Smooth muscle cell (in vitro differentiated cells): ENCODE measurements at regions not wholly inside any gene's neighbourhood (a gene's known extent, or its start where the extent isn't known, plus 50 kb on each side); places are given as distances from the start of the nearest gene placed in this dataset.
"Not testable (repeated sequence)": the region's sequence is repeated elsewhere in the genome, so short reads cannot be mapped to it uniquely, and the experiment has no call there.

Source experiments
- DNase-seq: peaks from one replicate; lab custom pipeline; 2025; ENCODE audit not compliant: unreplicated experiment; lab: John Stamatoyannopoulos, UW
- H2AFZ ChIP-seq: fragments of 200-600 bp; sonication (generic); 2 replicates; pipeline ENCODE4 v1.6.0; 2016; ENCODE audit warnings: antibody characterized with exemption, low read depth, mild to moderate bottlenecking
- H3F3A ChIP-seq: fragments of 200-600 bp; sonication (generic); 2 replicates; pipeline ENCODE4 v1.6.0; 2017; ENCODE audit warnings: antibody characterized with exemption, low read depth
- H3K27ac ChIP-seq: fragments of 200-600 bp; sonication (generic); 2 replicates; pipeline ENCODE4 v1.5.1; 2016; ENCODE audit warnings: low read depth, mild to moderate bottlenecking
- H3K27me3 ChIP-seq: fragments of 200-600 bp; sonication (generic); 2 replicates; pipeline ENCODE4 v1.6.1; 2016; ENCODE audit warnings: low read depth, mild to moderate bottlenecking
- H3K36me3 ChIP-seq: fragments of 200-600 bp; sonication (generic); 2 replicates; pipeline ENCODE4 v1.5.1; 2016; ENCODE audit warnings: low read depth
- H3K4me1 ChIP-seq: fragments of 200-600 bp; sonication (generic); 2 replicates; pipeline ENCODE4 v1.5.1; 2016; ENCODE audit warnings: low read depth
- H3K4me2 ChIP-seq: fragments of 200-600 bp; sonication (generic); 2 replicates; pipeline ENCODE4 v1.6.0; 2016; ENCODE audit warnings: mild to moderate bottlenecking
- H3K4me3 ChIP-seq: fragments of 200-600 bp; sonication (generic); 2 replicates; pipeline ENCODE4 v1.5.1; 2016; ENCODE audit warnings: mild to moderate bottlenecking
- H3K79me2 ChIP-seq: fragments of 200-600 bp; sonication (generic); 2 replicates; pipeline ENCODE4 v1.6.0; 2016; ENCODE audit warnings: low read depth, mild to moderate bottlenecking
- H3K9ac ChIP-seq: fragments of 200-600 bp; sonication (generic); 2 replicates; pipeline ENCODE4 v1.6.0; 2016; ENCODE audit warnings: low read depth
- H3K9me3 ChIP-seq: fragments of 200-600 bp; sonication (generic); replicated peaks from 2 replicates; pipeline ENCODE4 v1.5.1; 2016; ENCODE audit warnings: low read depth
- H4K20me1 ChIP-seq: fragments of 200-600 bp; sonication (generic); 2 replicates; pipeline ENCODE4 v1.6.0; 2016; ENCODE audit warnings: low read depth
- CTCF ChIP-seq: fragments of 200-600 bp; sonication (generic); IDR thresholded peaks from 2 replicates; pipeline ENCODE4 v1.5.1; 2017; ENCODE audit warnings: borderline replicate concordance, mild to moderate bottlenecking, antibody characterized with exemption; ENCODE audit not compliant: insufficient read depth, poor library complexity, severe bottlenecking
- WGBS: methylation state at CpG from one replicate; pipeline ENCODE4 v1.1.7; 2016; ENCODE audit warnings: low lambda C conversion rate; 5-methylcytosine and 5-hydroxymethylcytosine counted together

GRCh38 chrX:111035991-111036390 is 60.0 kb upstream of the PAK3 start:
- no peaks in the 10 kb centered on the region for H4K20me1 ChIP-seq
- no peaks in the 10 kb centered on the region for H3K27me3 ChIP-seq
- 63% methylated on average over 2 of the region's 2 CpGs for WGBS
- no peak overlapping the region for H2AFZ ChIP-seq
- no peaks in the 10 kb centered on the region for H3K4me1 ChIP-seq
- H3K79me2 ChIP-seq = no peaks in the 10 kb centered on the region
- H3K9me3 ChIP-seq = no peaks in the 10 kb centered on the region
- no peaks in the 10 kb centered on the region for H3F3A ChIP-seq
- H3K4me2 ChIP-seq = no peak overlapping the region
- TF ChIP-seq CTCF = no peak
- H3K36me3 ChIP-seq = no peaks in the 10 kb centered on the region
- no peak overlapping the region for H3K4me3 ChIP-seq
- no peak for DNase-seq
- no peak overlapping the region for H3K27ac ChIP-seq
- H3K9ac ChIP-seq = no peak overlapping the region

- Histone ChIP-seq H2AFZ (no peak overlapping the region), H3K9ac (no peak overlapping the region), H3K79me2 (no peaks in the 10 kb centered on the region), H3F3A (no peaks in the 10 kb centered on the region), H3K27me3 (no peaks in the 10 kb centered on the region), H3K4me1 (no peaks in the 10 kb centered on the region), H3K9me3 (no peaks in the 10 kb centered on the region), H4K20me1 (no peaks in the 10 kb centered on the region), H3K27ac (no peak overlapping the region), H3K4me2 (no peak overlapping the region), H3K4me3 (no peak overlapping the region), H3K36me3 (no peaks in the 10 kb centered on the region)
- TF ChIP-seq CTCF = no peak
- WGBS = 92% methylated on average over 2 of the region's 2 CpGs
- DNase-seq = no peak
Observed at GRCh38 chrX:111035256-111035655, 60.7 kb upstream of the PAK3 start.

- 60% methylated on average over 1 of the region's 1 CpG for WGBS
- H3F3A ChIP-seq, H3K9me3 ChIP-seq, H3K4me1 ChIP-seq, H3K4me2 ChIP-seq, H3K79me2 ChIP-seq, H3K4me3 ChIP-seq, H3K27me3 ChIP-seq, H3K9ac ChIP-seq, DNase-seq, H3K27ac ChIP-seq, H2AFZ ChIP-seq, H3K36me3 ChIP-seq, H4K20me1 ChIP-seq: not testable (repeated sequence)
Observed at GRCh38 chrX:111022998-111023397, 73.0 kb upstream of the PAK3 start.

- Histone ChIP-seq H3K4me3 (no peak overlapping the region), H3F3A (no peaks in the 10 kb centered on the region), H3K9me3 (no peaks in the 10 kb centered on the region), H3K27ac (no peak overlapping the region), H3K4me1 (no peaks in the 10 kb centered on the region), H3K4me2 (no peak overlapping the region), H3K9ac (no peak overlapping the region), H4K20me1 (no peaks in the 10 kb centered on the region), H3K36me3 (no peaks in the 10 kb centered on the region), H3K27me3 (no peaks in the 10 kb centered on the region), H3K79me2 (no peaks in the 10 kb centered on the region), H2AFZ (no peak overlapping the region)
- DNase-seq = no peak
- WGBS = 88% methylated on average over 1 of the region's 1 CpG
- TF ChIP-seq CTCF = no peak
Observed at GRCh38 chrX:111020283-111020682, 75.7 kb upstream of the PAK3 start.
